ENCODE measurements at regions not wholly inside any gene's neighbourhood (a gene's known extent, or its start where the extent isn't known, plus 50 kb on each side); places are given as distances from the start of the nearest gene placed in this dataset.
"Not testable (repeated sequence)": the region's sequence is repeated elsewhere in the genome, so short reads cannot be mapped to it uniquely, and the experiment has no call there.

GRCh38 chr13:100773923-100774663 lies 99.5 kb upstream of the TMTC4 start:
- no peaks in the 10 kb centered on the region for H3K4me1 ChIP-seq (ENCODE audit: insufficient read depth)
- H3K27ac ChIP-seq = no peak overlapping the region
- H2AFZ ChIP-seq = no peak overlapping the region
- H3K4me2 ChIP-seq = no peak overlapping the region
- no peaks in the 10 kb centered on the region for H3K27me3 ChIP-seq
- no peaks in the 10 kb centered on the region for H4K20me1 ChIP-seq (ENCODE audit: insufficient read depth, poor library complexity, severe bottlenecking)
- DNase-seq (ENCODE audit: low spot score) = no peak
- 82% methylated on average over 13 of the region's 13 CpGs for WGBS (ENCODE audit: low lambda C conversion rate, missing lambda C conversion rate)
- no peaks in the 10 kb centered on the region for H3K36me3 ChIP-seq (replicated peaks; ENCODE audit: insufficient read depth, low read depth)
- H3K9me2 ChIP-seq (replicated peaks; ENCODE audit: insufficient read depth) = no peaks in the 10 kb centered on the region
- no peak overlapping the region for H3K4me3 ChIP-seq
- TF ChIP-seq CTCF (IDR thresholded peaks at IDR 0.05; ENCODE audit: poor library complexity) (no peak), EZH2phosphoT487 (IDR thresholded peaks at IDR 0.05; ENCODE audit: low read depth, severe bottlenecking, unreplicated experiment) (no peak)
- H3K79me2 ChIP-seq = no peaks in the 10 kb centered on the region
- no peaks in the 10 kb centered on the region for H3K9me3 ChIP-seq (ENCODE audit: low read depth)

GRCh38 chr13:100773429-100773828 lies 98.8 kb upstream of the TMTC4 start:
- WGBS (ENCODE audit: low lambda C conversion rate, missing lambda C conversion rate) = 86% methylated on average over 3 of the region's 3 CpGs

GRCh38 chr13:100767192-100767591 lies 92.6 kb upstream of the TMTC4 start:
- H2AFZ ChIP-seq = no peak overlapping the region
- H4K20me1 ChIP-seq (ENCODE audit: insufficient read depth, poor library complexity, severe bottlenecking) = no peaks in the 10 kb centered on the region
- no peaks in the 10 kb centered on the region for H3K9me3 ChIP-seq (ENCODE audit: low read depth)
- H3K4me1 ChIP-seq (ENCODE audit: insufficient read depth) = no peaks in the 10 kb centered on the region
- TF ChIP-seq EZH2 (IDR thresholded peaks at IDR 0.05; ENCODE audit: borderline replicate concordance) (no peak), EZH2phosphoT487 (IDR thresholded peaks at IDR 0.05; ENCODE audit: low read depth, severe bottlenecking, unreplicated experiment) (no peak), CTCF (IDR thresholded peaks at IDR 0.05; ENCODE audit: poor library complexity) (no peak)
- no peaks in the 10 kb centered on the region for H3K9me2 ChIP-seq (replicated peaks; ENCODE audit: insufficient read depth)
- DNase-seq (ENCODE audit: low spot score) = no peak
- H3K79me2 ChIP-seq = no peaks in the 10 kb centered on the region
- no peaks in the 10 kb centered on the region for H3K27me3 ChIP-seq
- H3K4me2 ChIP-seq = no peak overlapping the region
- H3K27ac ChIP-seq = no peak overlapping the region
- no peaks in the 10 kb centered on the region for H3K36me3 ChIP-seq (replicated peaks; ENCODE audit: insufficient read depth, low read depth)
- no peak overlapping the region for H3K4me3 ChIP-seq
- WGBS (ENCODE audit: low lambda C conversion rate, missing lambda C conversion rate) = 85% methylated on average over 2 of the region's 2 CpGs

More at GRCh38 chr13:100773429-100773828, 98.8 kb upstream of the TMTC4 start:
- TF ChIP-seq EZH2 (IDR thresholded peaks at IDR 0.05; ENCODE audit: borderline replicate concordance) (no peak), CTCF (IDR thresholded peaks at IDR 0.05; ENCODE audit: poor library complexity) (no peak), EZH2phosphoT487 (IDR thresholded peaks at IDR 0.05; ENCODE audit: low read depth, severe bottlenecking, unreplicated experiment) (no peak)
- H3K27me3 ChIP-seq = no peaks in the 10 kb centered on the region
- H3K4me1 ChIP-seq (ENCODE audit: insufficient read depth) = no peaks in the 10 kb centered on the region
- no peak overlapping the region for H3K4me2 ChIP-seq
- H3K4me3 ChIP-seq = no peak overlapping the region
- no peaks in the 10 kb centered on the region for H3K9me3 ChIP-seq (ENCODE audit: low read depth)
- H3K79me2 ChIP-seq = no peaks in the 10 kb centered on the region
- H3K36me3 ChIP-seq (replicated peaks; ENCODE audit: insufficient read depth, low read depth) = no peaks in the 10 kb centered on the region
- no peaks in the 10 kb centered on the region for H3K9me2 ChIP-seq (replicated peaks; ENCODE audit: insufficient read depth)
- no peak overlapping the region for H2AFZ ChIP-seq
- no peak overlapping the region for H3K27ac ChIP-seq
- DNase-seq (ENCODE audit: low spot score) = no peak
- H4K20me1 ChIP-seq (ENCODE audit: insufficient read depth, poor library complexity, severe bottlenecking) = no peaks in the 10 kb centered on the region

GRCh38 chr13:100766570-100766969 lies 92.0 kb upstream of the TMTC4 start:
- not testable (repeated sequence) for H3K79me2 ChIP-seq; H3K27ac ChIP-seq; H3K4me2 ChIP-seq; H3K36me3 ChIP-seq (replicated peaks; ENCODE audit: insufficient read depth, low read depth); H3K9me3 ChIP-seq (ENCODE audit: low read depth); H3K9me2 ChIP-seq (replicated peaks; ENCODE audit: insufficient read depth); DNase-seq (ENCODE audit: low spot score); H4K20me1 ChIP-seq (ENCODE audit: insufficient read depth, poor library complexity, severe bottlenecking); H3K4me1 ChIP-seq (ENCODE audit: insufficient read depth); H2AFZ ChIP-seq; H3K27me3 ChIP-seq; H3K4me3 ChIP-seq
- WGBS (ENCODE audit: low lambda C conversion rate, missing lambda C conversion rate) = 96% methylated on average over 4 of the region's 4 CpGs

Data from hepatocyte (in vitro differentiated cells).